ENCODE measurements at regions not wholly inside any gene's neighbourhood (a gene's known extent, or its start where the extent isn't known, plus 50 kb on each side); places are given as distances from the start of the nearest gene placed in this dataset.

- TF ChIP-seq FOXM1 (IDR thresholded peaks at IDR 0.05; ENCODE audit: borderline replicate concordance, low read depth) = no peak
Observed at GRCh38 chr14:99098199-99098598, 173.8 kb downstream of the BCL11B start.

GRCh38 chr14:99099051-99099787 is 172.8 kb downstream of the BCL11B start:
- TF ChIP-seq NFIC (IDR thresholded peaks at IDR 0.05) = no peak
- no peak for TF ChIP-seq USF1 (IDR thresholded peaks at IDR 0.05)
- TF ChIP-seq MAX (IDR thresholded peaks at IDR 0.05) = no peak
- TF ChIP-seq REST (IDR thresholded peaks at IDR 0.05; ENCODE audit: low read depth) = no peak
- no peak for TF ChIP-seq EP300 (IDR thresholded peaks at IDR 0.05; ENCODE audit: borderline replicate concordance)
- TF ChIP-seq RAD21 (IDR thresholded peaks at IDR 0.05; ENCODE audit: low read depth) = no peak
- no peak for TF ChIP-seq FOXM1 (IDR thresholded peaks at IDR 0.05; ENCODE audit: borderline replicate concordance, low read depth)
- TF ChIP-seq CEBPB (IDR thresholded peaks at IDR 0.05) = no peak
- no peak for TF ChIP-seq EGR1 (IDR thresholded peaks at IDR 0.05)
- TF ChIP-seq TAF1 (IDR thresholded peaks at IDR 0.05; ENCODE audit: low read depth) = no peak
- no peak for TF ChIP-seq CREB1 (IDR thresholded peaks at IDR 0.05; ENCODE audit: low read depth)
- TF ChIP-seq ZBTB7A (IDR thresholded peaks at IDR 0.05; ENCODE audit: low read depth) = no peak
- no peak for TF ChIP-seq TEAD4 (IDR thresholded peaks at IDR 0.05)
- TF ChIP-seq YY1 (IDR thresholded peaks at IDR 0.05; ENCODE audit: low read depth) = no peak
- TF ChIP-seq TCF12 (IDR thresholded peaks at IDR 0.05; ENCODE audit: low read depth) = no peak

- TF ChIP-seq TCF12 (IDR thresholded peaks at IDR 0.05; ENCODE audit: low read depth) (no peak), FOXM1 (IDR thresholded peaks at IDR 0.05; ENCODE audit: borderline replicate concordance, low read depth) (no peak), RAD21 (IDR thresholded peaks at IDR 0.05; ENCODE audit: low read depth) (no peak), MAX (IDR thresholded peaks at IDR 0.05) (no peak), CREB1 (IDR thresholded peaks at IDR 0.05; ENCODE audit: low read depth) (no peak)
Observed at GRCh38 chr14:99100497-99101270, 171.3 kb downstream of the BCL11B start.

- TF ChIP-seq REST (IDR thresholded peaks at IDR 0.05; ENCODE audit: low read depth) = no peak
- TF ChIP-seq TAF1 (IDR thresholded peaks at IDR 0.05; ENCODE audit: low read depth) = no peak
- TF ChIP-seq NFIC (IDR thresholded peaks at IDR 0.05) = no peak
- no peak for TF ChIP-seq EGR1 (IDR thresholded peaks at IDR 0.05)
Observed at GRCh38 chr14:99101855-99102461, 170.0 kb downstream of the BCL11B start.

- no peak for TF ChIP-seq CREB1 (IDR thresholded peaks at IDR 0.05; ENCODE audit: low read depth)
- TF ChIP-seq USF1 (IDR thresholded peaks at IDR 0.05) = no peak
- no peak for TF ChIP-seq EP300 (IDR thresholded peaks at IDR 0.05; ENCODE audit: borderline replicate concordance)
- no peak for TF ChIP-seq TAF1 (IDR thresholded peaks at IDR 0.05; ENCODE audit: low read depth)
- no peak for TF ChIP-seq TEAD4 (IDR thresholded peaks at IDR 0.05)
- TF ChIP-seq FOXM1 (IDR thresholded peaks at IDR 0.05; ENCODE audit: borderline replicate concordance, low read depth) = no peak
Observed at GRCh38 chr14:99116741-99117295, 155.2 kb downstream of the BCL11B start.

GRCh38 chr14:99117671-99118045 is 154.3 kb downstream of the BCL11B start:
- TF ChIP-seq FOXM1 (IDR thresholded peaks at IDR 0.05; ENCODE audit: borderline replicate concordance, low read depth) (no peak), NFIC (IDR thresholded peaks at IDR 0.05) (no peak), USF1 (IDR thresholded peaks at IDR 0.05) (no peak), YY1 (IDR thresholded peaks at IDR 0.05; ENCODE audit: low read depth) (no peak), ZBTB7A (IDR thresholded peaks at IDR 0.05; ENCODE audit: low read depth) (no peak), TAF1 (IDR thresholded peaks at IDR 0.05; ENCODE audit: low read depth) (no peak), RAD21 (IDR thresholded peaks at IDR 0.05; ENCODE audit: low read depth) (no peak), TEAD4 (IDR thresholded peaks at IDR 0.05) (no peak), EGR1 (IDR thresholded peaks at IDR 0.05) (no peak), CEBPB (IDR thresholded peaks at IDR 0.05) (no peak), TCF12 (IDR thresholded peaks at IDR 0.05; ENCODE audit: low read depth) (no peak), MAX (IDR thresholded peaks at IDR 0.05) (no peak), CREB1 (IDR thresholded peaks at IDR 0.05; ENCODE audit: low read depth) (no peak), EP300 (IDR thresholded peaks at IDR 0.05; ENCODE audit: borderline replicate concordance) (no peak), REST (IDR thresholded peaks at IDR 0.05; ENCODE audit: low read depth) (no peak)
